Keratinocyte (primary cell): ENCODE measurements at regions not wholly inside any gene's neighbourhood (a gene's known extent, or its start where the extent isn't known, plus 50 kb on each side); places are given as distances from the start of the nearest gene placed in this dataset.

Experiments
- CTCF ChIP-seq, 3 experiments: IDR thresholded peaks in 1 of 3; conservative IDR thresholded peaks in 1 of 3; optimal IDR thresholded peaks in 1 of 3; 2 replicates in 2 of 3; 3 replicates in 1 of 3; pipeline versions ENCODE3 to v1.5.1; 2011; ENCODE audit warnings: low read length in 3 of 3, mild to moderate bottlenecking in 3 of 3, moderate library complexity in 2 of 3, control low read depth in 1 of 3, inconsistent platforms in 1 of 3; ENCODE audit not compliant: insufficient read depth in 2 of 3; ENCODE audit errors: extremely low read depth in 1 of 3
- EZH2 ChIP-seq: IDR thresholded peaks from one replicate; pipeline ENCODE4 v1.6.1; 2012; ENCODE audit warnings: inconsistent platforms, mild to moderate bottlenecking, low read length, moderate library complexity

DNA sequence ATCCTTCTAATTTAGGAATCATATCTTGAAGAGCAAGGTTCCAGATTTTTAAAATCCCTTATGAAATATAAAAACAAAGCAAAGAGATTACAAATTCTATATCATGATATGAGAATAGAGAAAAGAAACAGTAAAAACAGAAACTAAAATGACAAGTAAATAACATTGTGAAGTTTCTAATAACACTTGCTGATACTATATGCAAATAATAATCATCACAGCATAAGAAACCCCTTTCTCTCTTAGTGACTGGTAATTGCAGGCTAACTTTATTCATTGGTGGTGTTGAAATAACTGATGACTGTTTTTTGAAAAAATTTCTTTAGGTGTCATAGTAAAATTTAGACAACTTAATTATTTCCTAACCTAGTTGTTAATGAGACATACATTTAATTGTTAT, 281.6 kb downstream of the PLA2G4A start:
- TF ChIP-seq CTCF (optimal IDR thresholded peaks at IDR 0.05 in 1 of 3, IDR thresholded peaks at IDR 0.05 in 1 of 3, conservative IDR thresholded peaks at IDR 0.05 in 1 of 3; ENCODE audit: extremely low read depth in 1 of 3, insufficient read depth in 2 of 3, low read length in 3 of 3) (no peak), EZH2 (no peak)
